ENCODE measurements at regions not wholly inside any gene's neighbourhood (a gene's known extent, or its start where the extent isn't known, plus 50 kb on each side); places are given as distances from the start of the nearest gene placed in this dataset.

DNA sequence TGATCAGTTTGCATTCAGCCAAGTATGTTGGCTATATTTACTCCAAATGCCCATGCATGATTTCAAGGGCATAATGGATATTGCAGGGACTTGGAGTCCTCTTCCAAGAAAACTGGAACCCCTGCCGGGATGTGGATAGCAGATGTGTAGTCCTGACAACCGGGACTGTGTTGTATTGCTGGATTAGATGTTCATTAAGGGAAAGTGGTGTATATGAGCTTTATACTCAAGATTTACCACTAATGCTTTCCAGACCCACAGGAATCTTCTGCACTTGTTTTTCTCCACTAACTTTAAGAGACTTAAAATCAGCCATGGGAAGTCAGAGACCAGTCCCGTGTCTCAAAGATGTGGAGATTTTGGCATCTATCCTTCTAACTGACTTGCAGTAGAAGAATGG lies 770.9 kb downstream of the HDGFL1 start:
- ChIA-PET CTCF (no interaction called here), POLR2A (no interaction called here)
- H3K4me3 ChIP-seq (ENCODE audit: low read length) = no peak overlapping the region
- Mint-ChIP-seq H3K27me3 (peaks cover 0 to 2% of the 10 kb centered on the region in 2 donors), H3K4me1 (no peaks in the 10 kb centered on the region), H3K9me3 (peaks cover 0 to 11% (median 0%) of the 10 kb centered on the region in 5 donors), H3K36me3 (no peaks in the 10 kb centered on the region), H3K4me3 (no peak overlapping the region), H3K27ac (no peak overlapping the region)
- DNase-seq = no peak
- no peak overlapping the region for H3K27ac ChIP-seq (ENCODE audit: low read depth, low read length)
- H3K36me3 ChIP-seq (ENCODE audit: insufficient read depth, low read length) = no peaks in the 10 kb centered on the region
- H3K27me3 ChIP-seq (ENCODE audit: insufficient read depth, low read length, poor library complexity, severe bottlenecking) = no peaks in the 10 kb centered on the region
- no peaks in the 10 kb centered on the region for H3K9me3 ChIP-seq (ENCODE audit: low read length)
- no peaks in the 10 kb centered on the region for H3K4me1 ChIP-seq (ENCODE audit: insufficient read depth, low read length)

- ChIA-PET POLR2A (no interaction called here), CTCF (no interaction called here)
- Mint-ChIP-seq H3K27ac (no peak overlapping the region), H3K36me3 (no peaks in the 10 kb centered on the region), H3K4me3 (no peak overlapping the region), H3K9me3 (peaks cover 0 to 6% (median 0%) of the 10 kb centered on the region in 5 donors), H3K4me1 (no peaks in the 10 kb centered on the region), H3K27me3 (peaks cover 0 to 2% of the 10 kb centered on the region in 2 donors)
- H3K4me1 ChIP-seq (ENCODE audit: insufficient read depth, low read length) = no peaks in the 10 kb centered on the region
- no peak overlapping the region for H3K4me3 ChIP-seq (ENCODE audit: low read length)
- H3K27me3 ChIP-seq (ENCODE audit: insufficient read depth, low read length, poor library complexity, severe bottlenecking) = no peaks in the 10 kb centered on the region
- DNase-seq = no peak
- H3K27ac ChIP-seq (ENCODE audit: low read depth, low read length) = no peak overlapping the region
- no peaks in the 10 kb centered on the region for H3K9me3 ChIP-seq (ENCODE audit: low read length)
- H3K36me3 ChIP-seq (ENCODE audit: insufficient read depth, low read length) = no peaks in the 10 kb centered on the region
Observed at GRCh38 chr6:23343610-23344306, 774.4 kb downstream of the HDGFL1 start.

- H3K4me3 ChIP-seq (ENCODE audit: low read length) = no peak overlapping the region
- peaks cover 0 to 9% (median 0%) of the 10 kb centered on the region in 5 donors for H3K9me3 Mint-ChIP-seq
- H3K4me1 ChIP-seq (ENCODE audit: insufficient read depth, low read length) = no peaks in the 10 kb centered on the region
- H3K4me3 Mint-ChIP-seq = no peak overlapping the region
- H3K27me3 Mint-ChIP-seq = peaks cover 0 to 2% of the 10 kb centered on the region in 2 donors
- no peaks in the 10 kb centered on the region for H3K27me3 ChIP-seq (ENCODE audit: insufficient read depth, low read length, poor library complexity, severe bottlenecking)
- no peaks in the 10 kb centered on the region for H3K9me3 ChIP-seq (ENCODE audit: low read length)
- no peaks in the 10 kb centered on the region for H3K4me1 Mint-ChIP-seq
- no peaks in the 10 kb centered on the region for H3K36me3 Mint-ChIP-seq
- POLR2A ChIA-PET = no interaction called here
- DNase-seq = no peak
- CTCF ChIA-PET = no interaction called here
- H3K27ac Mint-ChIP-seq = no peak overlapping the region
- no peaks in the 10 kb centered on the region for H3K36me3 ChIP-seq (ENCODE audit: insufficient read depth, low read length)
- no peak overlapping the region for H3K27ac ChIP-seq (ENCODE audit: low read depth, low read length)
Observed at GRCh38 chr6:23348185-23348584, 777.8 kb upstream of the NRSN1 start.

DNA sequence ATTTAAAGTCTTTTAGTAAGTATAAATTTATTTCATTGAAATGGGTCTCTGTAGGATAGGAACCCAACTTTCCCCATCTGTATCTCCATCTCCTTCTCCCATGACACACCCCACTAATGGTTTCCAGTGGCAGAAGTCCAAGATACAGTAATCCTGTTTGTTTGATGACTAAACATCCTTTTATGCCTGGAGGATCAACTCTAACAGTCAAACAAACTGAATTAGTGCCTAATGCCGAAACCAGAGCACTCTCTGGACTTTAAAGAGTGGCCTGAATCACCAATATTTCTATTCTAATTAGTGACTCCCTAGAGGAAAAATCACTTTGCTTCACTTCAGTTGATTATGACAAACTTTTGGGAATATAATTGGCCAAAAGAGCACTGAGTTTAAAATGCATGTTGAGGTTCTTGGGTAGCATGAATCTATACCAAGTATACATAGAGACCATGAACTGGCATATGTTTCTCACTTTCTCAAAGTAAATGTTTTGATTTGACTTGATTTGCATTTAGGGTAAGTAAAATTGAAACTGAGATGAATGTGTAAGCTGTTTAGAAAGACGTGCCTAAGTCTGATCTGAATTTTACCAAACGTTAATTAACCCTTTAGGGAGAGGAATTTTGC lies 776.4 kb upstream of the NRSN1 start:
- POLR2A ChIA-PET = no interaction called here
- Histone ChIP-seq H3K9me3 (ENCODE audit: low read length) (no peaks in the 10 kb centered on the region), H3K36me3 (ENCODE audit: insufficient read depth, low read length) (no peaks in the 10 kb centered on the region), H3K4me1 (ENCODE audit: insufficient read depth, low read length) (no peaks in the 10 kb centered on the region), H3K27ac (ENCODE audit: low read depth, low read length) (no peak overlapping the region), H3K4me3 (ENCODE audit: low read length) (no peak overlapping the region), H3K27me3 (ENCODE audit: insufficient read depth, low read length, poor library complexity, severe bottlenecking) (no peaks in the 10 kb centered on the region)
- Mint-ChIP-seq H3K4me3 (no peak overlapping the region), H3K36me3 (no peaks in the 10 kb centered on the region), H3K4me1 (no peaks in the 10 kb centered on the region), H3K27me3 (peaks cover 0 to 2% of the 10 kb centered on the region in 2 donors), H3K9me3 (peaks cover 0 to 9% (median 0%) of the 10 kb centered on the region in 5 donors), H3K27ac (no peak overlapping the region)
- CTCF ChIA-PET = no interaction called here
- no peak for DNase-seq

GRCh38 chr6:23350752-23351453 lies 775.1 kb upstream of the NRSN1 start:
- ChIA-PET CTCF (no interaction called here), POLR2A (no interaction called here)
- peaks cover 0 to 9% (median 0%) of the 10 kb centered on the region in 5 donors for H3K9me3 Mint-ChIP-seq
- no peak overlapping the region for H3K4me3 Mint-ChIP-seq
- Histone ChIP-seq H3K4me1 (ENCODE audit: insufficient read depth, low read length) (no peaks in the 10 kb centered on the region), H3K9me3 (ENCODE audit: low read length) (no peaks in the 10 kb centered on the region), H3K4me3 (ENCODE audit: low read length) (no peak overlapping the region), H3K27me3 (ENCODE audit: insufficient read depth, low read length, poor library complexity, severe bottlenecking) (no peaks in the 10 kb centered on the region), H3K27ac (ENCODE audit: low read depth, low read length) (no peak overlapping the region), H3K36me3 (ENCODE audit: insufficient read depth, low read length) (no peaks in the 10 kb centered on the region)
- H3K27me3 Mint-ChIP-seq = no peaks in the 10 kb centered on the region
- no peak for DNase-seq
- no peaks in the 10 kb centered on the region for H3K36me3 Mint-ChIP-seq
- no peaks in the 10 kb centered on the region for H3K4me1 Mint-ChIP-seq
- no peak overlapping the region for H3K27ac Mint-ChIP-seq

GRCh38 chr6:23354004-23354403 lies 772.0 kb upstream of the NRSN1 start:
- H3K9me3 Mint-ChIP-seq = peaks cover 2 to 6% (median 5%) of the 10 kb centered on the region in 5 donors
- ChIA-PET CTCF (no interaction called here), POLR2A (no interaction called here)
- H3K9me3 ChIP-seq (ENCODE audit: low read length) = no peaks in the 10 kb centered on the region
- no peak overlapping the region for H3K27ac Mint-ChIP-seq
- no peaks in the 10 kb centered on the region for H3K4me1 ChIP-seq (ENCODE audit: insufficient read depth, low read length)
- H3K27me3 ChIP-seq (ENCODE audit: insufficient read depth, low read length, poor library complexity, severe bottlenecking) = no peaks in the 10 kb centered on the region
- no peaks in the 10 kb centered on the region for H3K36me3 ChIP-seq (ENCODE audit: insufficient read depth, low read length)
- H3K4me3 ChIP-seq (ENCODE audit: low read length) = no peak overlapping the region
- no peak for DNase-seq
- H3K27me3 Mint-ChIP-seq = no peaks in the 10 kb centered on the region
- H3K27ac ChIP-seq (ENCODE audit: low read depth, low read length) = no peak overlapping the region
- no peaks in the 10 kb centered on the region for H3K36me3 Mint-ChIP-seq
- H3K4me1 Mint-ChIP-seq = no peaks in the 10 kb centered on the region
- no peak overlapping the region for H3K4me3 Mint-ChIP-seq

- CTCF ChIA-PET = no interaction called here
- no peaks in the 10 kb centered on the region for H3K36me3 Mint-ChIP-seq
- H3K27ac ChIP-seq (ENCODE audit: low read depth, low read length) = no peak overlapping the region
- DNase-seq = no peak
- H3K27me3 ChIP-seq (ENCODE audit: insufficient read depth, low read length, poor library complexity, severe bottlenecking) = no peaks in the 10 kb centered on the region
- no peaks in the 10 kb centered on the region for H3K36me3 ChIP-seq (ENCODE audit: insufficient read depth, low read length)
- H3K4me1 ChIP-seq (ENCODE audit: insufficient read depth, low read length) = no peaks in the 10 kb centered on the region
- peaks cover 0 to 8% (median 2%) of the 10 kb centered on the region in 5 donors for H3K9me3 Mint-ChIP-seq
- POLR2A ChIA-PET = no interaction called here
- H3K9me3 ChIP-seq (ENCODE audit: low read length) = no peaks in the 10 kb centered on the region
- no peak overlapping the region for H3K4me3 Mint-ChIP-seq
- no peaks in the 10 kb centered on the region for H3K4me1 Mint-ChIP-seq
- H3K4me3 ChIP-seq (ENCODE audit: low read length) = no peak overlapping the region
- no peak overlapping the region for H3K27ac Mint-ChIP-seq
- H3K27me3 Mint-ChIP-seq = no peaks in the 10 kb centered on the region
Observed at GRCh38 chr6:23357185-23357766, 768.7 kb upstream of the NRSN1 start.

DNA sequence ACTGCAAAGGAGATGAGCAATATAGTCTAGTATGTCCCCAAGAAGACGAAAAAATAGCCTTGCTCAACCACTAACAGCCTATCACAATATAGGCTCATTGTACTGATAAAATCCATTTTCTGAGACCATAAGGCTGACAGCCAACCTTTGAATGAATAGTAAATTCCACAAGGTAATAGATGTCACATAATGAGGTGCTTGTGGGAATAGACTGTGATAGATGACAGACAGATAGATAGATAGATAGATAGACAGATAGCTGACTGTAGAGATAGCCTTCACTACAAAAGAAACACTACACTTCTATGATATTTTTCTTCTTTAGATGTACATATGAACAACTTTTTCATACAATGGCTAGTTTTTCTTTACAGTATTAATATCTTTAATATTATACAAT lies 760.3 kb upstream of the NRSN1 start:
- Mint-ChIP-seq H3K9me3 (peaks cover 3 to 7% (median 5%) of the 10 kb centered on the region in 5 donors), H3K27me3 (no peaks in the 10 kb centered on the region), H3K36me3 (no peaks in the 10 kb centered on the region), H3K27ac (no peak overlapping the region), H3K4me1 (no peaks in the 10 kb centered on the region), H3K4me3 (no peak overlapping the region)
- no peak for DNase-seq
- ChIA-PET POLR2A (no interaction called here), CTCF (no interaction called here)
- Histone ChIP-seq H3K27ac (ENCODE audit: low read depth, low read length) (no peak overlapping the region), H3K27me3 (ENCODE audit: insufficient read depth, low read length, poor library complexity, severe bottlenecking) (no peaks in the 10 kb centered on the region), H3K36me3 (ENCODE audit: insufficient read depth, low read length) (no peaks in the 10 kb centered on the region), H3K9me3 (ENCODE audit: low read length) (no peaks in the 10 kb centered on the region), H3K4me1 (ENCODE audit: insufficient read depth, low read length) (no peaks in the 10 kb centered on the region), H3K4me3 (ENCODE audit: low read length) (no peak overlapping the region)

Data from CD8-positive, alpha-beta memory T cell (primary cell).